A549 (cell line): ENCODE measurements at regions not wholly inside any gene's neighbourhood (a gene's known extent, or its start where the extent isn't known, plus 50 kb on each side); places are given as distances from the start of the nearest gene placed in this dataset.

Experiments used
- ESRRA ChIP-seq: fragments of 150-350 bp; IDR thresholded peaks from 2 replicates; pipeline ENCODE4 v1.6.1; 2014; ENCODE audit warnings: mild to moderate bottlenecking, low read length, borderline replicate concordance
- GATA3 ChIP-seq: IDR thresholded peaks from 2 replicates; pipeline ENCODE4 v1.6.1; 2012; ENCODE audit warnings: borderline replicate concordance
- JUN ChIP-seq, 2 experiments: fragments of >200 bp; sonication (Bioruptor Twin); formaldehyde crosslinking; IDR thresholded peaks; 2 replicates in 1 of 2; 3 replicates in 1 of 2; pipeline ENCODE4 v1.6.1; 2016 to 2017
- MAFK ChIP-seq: fragments of 450-650 bp; IDR thresholded peaks from 2 replicates; pipeline ENCODE4 v1.6.1; 2014; ENCODE audit not compliant: partially characterized antibody
- POLR2A ChIP-seq: IDR thresholded peaks from 2 replicates; pipeline ENCODE4 v1.6.1; 2012; ENCODE audit warnings: mild to moderate bottlenecking, low read length
- RAD21 ChIP-seq, 2 experiments: fragments of >200 bp in 1 of 2; sonication (Bioruptor Twin) in 1 of 2; formaldehyde crosslinking in 1 of 2; IDR thresholded peaks in 1 of 2; conservative IDR thresholded peaks in 1 of 2; 2 replicates in 1 of 2; 3 replicates in 1 of 2; pipeline ENCODE4 v1.6.1; 2012 to 2018; ENCODE audit warnings: inconsistent platforms in 1 of 2
- ZC3H11A ChIP-seq: fragments of 450-650 bp; IDR thresholded peaks from 2 replicates; pipeline ENCODE4 v1.6.1; 2014; ENCODE audit warnings: antibody characterized with exemption, mild to moderate bottlenecking
- TF ChIP-seq, protein P1 (sequence below): fragments of >200 bp; sonication (Bioruptor Twin); formaldehyde crosslinking; IDR thresholded peaks from 3 replicates; pipeline ENCODE4 v1.5.1; 2016
- TF ChIP-seq, protein P2 (sequence below): IDR thresholded peaks from 2 replicates; pipeline ENCODE4 v1.6.1; 2012

DNA sequence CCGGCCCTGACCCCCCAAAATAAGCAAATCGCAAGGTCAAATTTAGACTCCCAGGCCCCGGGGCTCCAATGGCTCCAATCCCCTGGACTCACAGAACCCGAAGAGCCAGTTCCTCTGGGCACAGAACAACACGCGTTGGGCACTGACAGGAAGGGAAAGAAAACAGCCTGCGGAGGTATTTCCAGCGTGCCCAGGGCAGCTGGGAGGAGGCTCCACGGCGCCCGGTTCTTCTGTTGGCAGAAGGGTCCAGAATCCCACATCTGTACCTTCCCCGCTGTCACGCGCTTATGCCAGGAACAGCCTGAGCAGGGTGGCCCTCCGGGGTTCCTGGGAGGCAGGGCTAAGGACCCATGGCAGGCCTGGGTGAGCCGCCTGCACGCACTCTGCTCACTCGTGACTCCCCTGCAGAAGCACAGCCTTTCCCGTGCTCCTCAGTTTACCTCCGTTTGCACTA, 85.5 kb downstream of the RIPK4 start:
- TF ChIP-seq, protein P1, sequence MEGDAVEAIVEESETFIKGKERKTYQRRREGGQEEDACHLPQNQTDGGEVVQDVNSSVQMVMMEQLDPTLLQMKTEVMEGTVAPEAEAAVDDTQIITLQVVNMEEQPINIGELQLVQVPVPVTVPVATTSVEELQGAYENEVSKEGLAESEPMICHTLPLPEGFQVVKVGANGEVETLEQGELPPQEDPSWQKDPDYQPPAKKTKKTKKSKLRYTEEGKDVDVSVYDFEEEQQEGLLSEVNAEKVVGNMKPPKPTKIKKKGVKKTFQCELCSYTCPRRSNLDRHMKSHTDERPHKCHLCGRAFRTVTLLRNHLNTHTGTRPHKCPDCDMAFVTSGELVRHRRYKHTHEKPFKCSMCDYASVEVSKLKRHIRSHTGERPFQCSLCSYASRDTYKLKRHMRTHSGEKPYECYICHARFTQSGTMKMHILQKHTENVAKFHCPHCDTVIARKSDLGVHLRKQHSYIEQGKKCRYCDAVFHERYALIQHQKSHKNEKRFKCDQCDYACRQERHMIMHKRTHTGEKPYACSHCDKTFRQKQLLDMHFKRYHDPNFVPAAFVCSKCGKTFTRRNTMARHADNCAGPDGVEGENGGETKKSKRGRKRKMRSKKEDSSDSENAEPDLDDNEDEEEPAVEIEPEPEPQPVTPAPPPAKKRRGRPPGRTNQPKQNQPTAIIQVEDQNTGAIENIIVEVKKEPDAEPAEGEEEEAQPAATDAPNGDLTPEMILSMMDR, result no peak
- TF ChIP-seq MAFK (no peak), ESRRA (no peak), RAD21 (conservative IDR thresholded peaks at IDR 0.05 in 1 of 2, IDR thresholded peaks at IDR 0.05 in 1 of 2) (no peak), JUN (IDR thresholded peaks at IDR 0.05) (no peak), ZC3H11A (no peak), GATA3 (no peak), POLR2A (no peak)
- TF ChIP-seq, protein P2, sequence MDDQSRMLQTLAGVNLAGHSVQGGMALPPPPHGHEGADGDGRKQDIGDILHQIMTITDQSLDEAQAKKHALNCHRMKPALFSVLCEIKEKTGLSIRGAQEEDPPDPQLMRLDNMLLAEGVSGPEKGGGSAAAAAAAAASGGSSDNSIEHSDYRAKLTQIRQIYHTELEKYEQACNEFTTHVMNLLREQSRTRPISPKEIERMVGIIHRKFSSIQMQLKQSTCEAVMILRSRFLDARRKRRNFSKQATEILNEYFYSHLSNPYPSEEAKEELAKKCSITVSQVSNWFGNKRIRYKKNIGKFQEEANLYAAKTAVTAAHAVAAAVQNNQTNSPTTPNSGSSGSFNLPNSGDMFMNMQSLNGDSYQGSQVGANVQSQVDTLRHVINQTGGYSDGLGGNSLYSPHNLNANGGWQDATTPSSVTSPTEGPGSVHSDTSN, result no peak
